ENCODE measurements at regions not wholly inside any gene's neighbourhood (a gene's known extent, or its start where the extent isn't known, plus 50 kb on each side); places are given as distances from the start of the nearest gene placed in this dataset.
A peak's percentile ranks its signal among the peaks of the same experiment; 100 is the strongest.

DNA sequence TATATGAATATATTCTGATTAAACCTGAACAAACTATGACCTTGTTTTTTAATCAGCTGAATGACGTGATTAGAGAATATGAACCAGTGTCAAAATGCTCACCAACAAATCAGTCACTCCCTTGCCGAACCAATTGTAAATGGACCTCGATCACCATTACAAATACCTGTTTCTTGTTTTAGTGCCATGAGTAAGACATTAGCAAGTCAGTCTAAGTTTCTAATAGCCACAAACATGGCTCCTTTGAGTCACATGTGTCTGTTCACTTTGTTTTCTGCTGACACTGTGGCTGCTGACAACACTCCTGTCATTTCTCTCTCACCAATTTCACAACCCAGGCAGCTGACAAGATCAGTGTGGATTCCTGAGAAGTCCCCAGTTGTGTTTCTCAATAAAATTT, 286.2 kb upstream of the MDGA2 start:
- H3K27me3 Mint-ChIP-seq (ENCODE audit: insufficient read depth, low read depth): no peaks in the 10 kb centered on the region

DNA sequence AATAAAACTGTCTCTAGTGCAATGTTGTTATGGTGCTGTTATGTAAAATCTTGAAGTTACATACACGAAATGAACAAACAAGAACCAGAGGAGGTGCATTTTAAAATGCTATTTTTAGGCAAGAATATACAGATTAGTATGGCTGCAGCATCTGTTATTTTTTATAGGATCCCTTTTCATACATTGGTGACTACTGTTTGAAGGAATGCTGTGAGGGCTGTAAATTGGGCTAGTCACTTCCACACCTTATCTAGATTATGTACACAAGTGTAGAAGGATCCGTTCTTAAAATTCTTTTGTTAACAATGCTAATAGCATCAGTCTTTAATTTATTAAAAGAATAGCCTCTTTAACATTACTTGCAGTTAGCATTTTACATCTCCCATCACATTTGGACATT, 284.3 kb upstream of the MDGA2 start:
- Histone ChIP-seq H3K79me2 (ENCODE audit: low read depth) (no peaks in the 10 kb centered on the region), H2AFZ (replicated peaks) (no peak overlapping the region)

More for the DNA sequence above, 286.2 kb upstream of the MDGA2 start:
- Histone ChIP-seq H3K9me3 (ENCODE audit: low read depth) (no peaks in the 10 kb centered on the region), H3F3A (ENCODE audit: low read depth) (peaks cover 4% of the 10 kb centered on the region), H2AFZ (replicated peaks) (peak overlapping the region; percentile 82), H3K27ac (no peak overlapping the region), H3K4me1 (peaks cover 17% of the 10 kb centered on the region), H3K9ac (no peak overlapping the region), H3K4me2 (peak overlapping the region; percentile 26), H3K27me3 (no peaks in the 10 kb centered on the region), H3K36me3 (no peaks in the 10 kb centered on the region), H3K4me3 (no peak overlapping the region), H3K79me2 (ENCODE audit: low read depth) (no peaks in the 10 kb centered on the region), H4K20me1 (ENCODE audit: low read depth) (no peaks in the 10 kb centered on the region)
- Mint-ChIP-seq H3K9me3 (no peaks in the 10 kb centered on the region), H3K4me1 (peaks cover 21% of the 10 kb centered on the region), H3K27ac (peak overlapping the region; percentile 4), H3K4me3 (no peak overlapping the region), H3K36me3 (no peaks in the 10 kb centered on the region)
- no peak for DNase-seq (ENCODE audit: low spot score)
- TF ChIP-seq, protein P1, sequence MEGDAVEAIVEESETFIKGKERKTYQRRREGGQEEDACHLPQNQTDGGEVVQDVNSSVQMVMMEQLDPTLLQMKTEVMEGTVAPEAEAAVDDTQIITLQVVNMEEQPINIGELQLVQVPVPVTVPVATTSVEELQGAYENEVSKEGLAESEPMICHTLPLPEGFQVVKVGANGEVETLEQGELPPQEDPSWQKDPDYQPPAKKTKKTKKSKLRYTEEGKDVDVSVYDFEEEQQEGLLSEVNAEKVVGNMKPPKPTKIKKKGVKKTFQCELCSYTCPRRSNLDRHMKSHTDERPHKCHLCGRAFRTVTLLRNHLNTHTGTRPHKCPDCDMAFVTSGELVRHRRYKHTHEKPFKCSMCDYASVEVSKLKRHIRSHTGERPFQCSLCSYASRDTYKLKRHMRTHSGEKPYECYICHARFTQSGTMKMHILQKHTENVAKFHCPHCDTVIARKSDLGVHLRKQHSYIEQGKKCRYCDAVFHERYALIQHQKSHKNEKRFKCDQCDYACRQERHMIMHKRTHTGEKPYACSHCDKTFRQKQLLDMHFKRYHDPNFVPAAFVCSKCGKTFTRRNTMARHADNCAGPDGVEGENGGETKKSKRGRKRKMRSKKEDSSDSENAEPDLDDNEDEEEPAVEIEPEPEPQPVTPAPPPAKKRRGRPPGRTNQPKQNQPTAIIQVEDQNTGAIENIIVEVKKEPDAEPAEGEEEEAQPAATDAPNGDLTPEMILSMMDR (IDR thresholded peaks at IDR 0.05): no peak
- TF ChIP-seq EZH2phosphoT487 (IDR thresholded peaks at IDR 0.05) (no peak), EZH2 (IDR thresholded peaks at IDR 0.05) (no peak)

GRCh38 chr14:47949006-47949405, 273.6 kb upstream of the MDGA2 start:
- H2AFZ ChIP-seq (replicated peaks): peak overlapping the region; percentile 33
- TF ChIP-seq, protein P1 (IDR thresholded peaks at IDR 0.05): no peak
- TF ChIP-seq EZH2phosphoT487 (IDR thresholded peaks at IDR 0.05): no peak
- no peak for TF ChIP-seq EZH2 (IDR thresholded peaks at IDR 0.05)
- no peaks in the 10 kb centered on the region for H3K27me3 Mint-ChIP-seq (ENCODE audit: insufficient read depth, low read depth)

More for the DNA sequence above, 284.3 kb upstream of the MDGA2 start:
- Histone ChIP-seq H3K4me2 (no peak overlapping the region), H3K27ac (no peak overlapping the region), H3K9me3 (ENCODE audit: low read depth) (no peaks in the 10 kb centered on the region), H3K36me3 (no peaks in the 10 kb centered on the region), H3F3A (ENCODE audit: low read depth) (peaks cover 4% of the 10 kb centered on the region), H4K20me1 (ENCODE audit: low read depth) (no peaks in the 10 kb centered on the region), H3K4me1 (peaks cover 17% of the 10 kb centered on the region), H3K4me3 (no peak overlapping the region), H3K9ac (no peak overlapping the region), H3K27me3 (no peaks in the 10 kb centered on the region)
- TF ChIP-seq EZH2 (IDR thresholded peaks at IDR 0.05) (no peak), EZH2phosphoT487 (IDR thresholded peaks at IDR 0.05) (no peak)
- TF ChIP-seq, protein P1 (IDR thresholded peaks at IDR 0.05): no peak
- H3K9me3 Mint-ChIP-seq: no peaks in the 10 kb centered on the region
- H3K4me3 Mint-ChIP-seq: no peak overlapping the region
- H3K27me3 Mint-ChIP-seq (ENCODE audit: insufficient read depth, low read depth): no peaks in the 10 kb centered on the region
- no peak overlapping the region for H3K27ac Mint-ChIP-seq
- peaks cover 19% of the 10 kb centered on the region for H3K4me1 Mint-ChIP-seq
- DNase-seq (ENCODE audit: low spot score): no peak
- no peaks in the 10 kb centered on the region for H3K36me3 Mint-ChIP-seq

More at GRCh38 chr14:47949006-47949405, 273.6 kb upstream of the MDGA2 start:
- Histone ChIP-seq H3K4me3 (no peak overlapping the region), H3K9ac (no peak overlapping the region), H3K4me1 (no peaks in the 10 kb centered on the region), H3K4me2 (no peak overlapping the region), H3K27ac (no peak overlapping the region), H3K9me3 (ENCODE audit: low read depth) (no peaks in the 10 kb centered on the region), H3F3A (ENCODE audit: low read depth) (no peaks in the 10 kb centered on the region), H3K27me3 (no peaks in the 10 kb centered on the region), H3K36me3 (no peaks in the 10 kb centered on the region), H4K20me1 (ENCODE audit: low read depth) (no peaks in the 10 kb centered on the region), H3K79me2 (ENCODE audit: low read depth) (no peaks in the 10 kb centered on the region)
- H3K9me3 Mint-ChIP-seq: peaks cover 3% of the 10 kb centered on the region
- no peak overlapping the region for H3K27ac Mint-ChIP-seq
- DNase-seq (ENCODE audit: low spot score): no peak
- H3K4me3 Mint-ChIP-seq: no peak overlapping the region
- no peaks in the 10 kb centered on the region for H3K4me1 Mint-ChIP-seq
- H3K36me3 Mint-ChIP-seq: no peaks in the 10 kb centered on the region

Data from neural progenitor cell (in vitro differentiated cells).